Stimulated activated naive B cell treated with anti-CD40 and anti-IgM and Interleukin-4, amounts not matched to agents 10 μg/mL and 1 μg/mL and 100 μg/mL, for 72 hours (primary cell): ENCODE measurements at regions not wholly inside any gene's neighbourhood (a gene's known extent, or its start where the extent isn't known, plus 50 kb on each side); places are given as distances from the start of the nearest gene placed in this dataset.

Experiments used
- ATAC-seq, 2 donors: fragments of 150-1000 bp; cut with Tn5 transposase; replicated peaks; 2 replicates each; pipeline ENCODE4 v1.10.0; 2021; ENCODE audit warnings: moderate library complexity in 1 of 2
- DNase-seq: peaks from one replicate; pipeline ENCODE4 v3.0.0; 2021
- H3K27ac Mint-ChIP-seq: one replicate; pipeline ENCODE4 v1.8.0; 2022; ENCODE audit warnings: mild to moderate bottlenecking, mixed read lengths
- H3K27me3 Mint-ChIP-seq, 2 donors: one replicate each; pipeline ENCODE4 v1.8.0; 2022; ENCODE audit warnings: mixed read lengths in 2 of 2
- H3K36me3 Mint-ChIP-seq, 2 donors: one replicate each; pipeline ENCODE4 v1.8.0; 2022; ENCODE audit warnings: mixed read lengths in 2 of 2, mild to moderate bottlenecking in 1 of 2
- H3K4me1 Mint-ChIP-seq, 2 donors: one replicate each; pipeline ENCODE4 v1.8.0; 2022; ENCODE audit warnings: mixed read lengths in 2 of 2, mild to moderate bottlenecking in 1 of 2
- H3K4me3 Mint-ChIP-seq, 2 donors: one replicate each; pipeline ENCODE4 v1.8.0; 2022; ENCODE audit warnings: mild to moderate bottlenecking in 2 of 2, mixed read lengths in 2 of 2, moderate library complexity in 1 of 2
- H3K9me3 Mint-ChIP-seq, 2 donors: one replicate each; pipeline ENCODE4 v1.8.0; 2022; ENCODE audit warnings: mixed read lengths in 2 of 2, mild to moderate bottlenecking in 1 of 2

DNA sequence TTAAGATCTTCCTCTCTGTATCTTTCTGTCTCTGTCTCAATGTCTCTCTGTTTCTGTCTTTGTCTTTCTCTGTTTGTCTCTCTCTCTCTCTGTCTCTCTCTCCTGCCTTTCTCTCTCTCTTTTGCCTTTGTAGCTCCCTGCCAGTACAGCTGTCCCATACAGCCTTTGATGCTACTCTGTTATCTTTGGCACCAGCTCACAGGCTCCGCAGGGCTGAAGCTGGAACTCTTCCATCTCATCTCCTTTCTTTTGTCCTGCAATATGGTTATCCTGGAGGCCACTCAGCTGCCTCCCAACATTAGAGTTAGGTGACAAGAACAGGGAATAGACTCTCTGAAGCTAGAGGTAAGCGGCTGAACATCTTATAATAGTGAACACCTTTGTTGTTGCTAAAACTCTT, 354.3 kb upstream of the NEGR1 start:
- no peaks in the 10 kb centered on the region for H3K4me1 Mint-ChIP-seq
- no peak overlapping the region for H3K4me3 Mint-ChIP-seq
- no peaks in the 10 kb centered on the region for H3K9me3 Mint-ChIP-seq
- no peaks in the 10 kb centered on the region for H3K36me3 Mint-ChIP-seq
- H3K27ac Mint-ChIP-seq = no peak overlapping the region
- H3K27me3 Mint-ChIP-seq = no peaks in the 10 kb centered on the region
- ATAC-seq = no peak
- no peak for DNase-seq

GRCh38 chr1:72635719-72636118, 353.4 kb upstream of the NEGR1 start:
- ATAC-seq (no peak), DNase-seq (no peak)
- Mint-ChIP-seq H3K27me3 (no peaks in the 10 kb centered on the region), H3K4me1 (no peaks in the 10 kb centered on the region), H3K27ac (no peak overlapping the region), H3K9me3 (no peaks in the 10 kb centered on the region), H3K4me3 (no peak overlapping the region), H3K36me3 (no peaks in the 10 kb centered on the region)

- no peaks in the 10 kb centered on the region for H3K27me3 Mint-ChIP-seq
- H3K27ac Mint-ChIP-seq = no peak overlapping the region
- H3K9me3 Mint-ChIP-seq = no peaks in the 10 kb centered on the region
- DNase-seq (no peak), ATAC-seq (no peak)
- H3K4me1 Mint-ChIP-seq = no peaks in the 10 kb centered on the region
- no peak overlapping the region for H3K4me3 Mint-ChIP-seq
- no peaks in the 10 kb centered on the region for H3K36me3 Mint-ChIP-seq
Observed at GRCh38 chr1:72634946-72635345, 352.6 kb upstream of the NEGR1 start.

GRCh38 chr1:72631449-72631848, 349.1 kb upstream of the NEGR1 start:
- H3K27me3 Mint-ChIP-seq = no peaks in the 10 kb centered on the region

GRCh38 chr1:72623299-72623708, 341.0 kb upstream of the NEGR1 start:
- ATAC-seq = peak; percentile 74 to 79
- H3K4me3 Mint-ChIP-seq = peak overlapping the region; percentile 71 to 76
- H3K27ac Mint-ChIP-seq = no peak overlapping the region
- no peaks in the 10 kb centered on the region for H3K27me3 Mint-ChIP-seq
- H3K9me3 Mint-ChIP-seq = no peaks in the 10 kb centered on the region
- H3K36me3 Mint-ChIP-seq = no peaks in the 10 kb centered on the region
- no peak for DNase-seq
- H3K4me1 Mint-ChIP-seq = peaks cover 0 to 2% of the 10 kb centered on the region in 2 donors

More at GRCh38 chr1:72631449-72631848, 349.1 kb upstream of the NEGR1 start:
- H3K36me3 Mint-ChIP-seq = no peaks in the 10 kb centered on the region
- no peak overlapping the region for H3K4me3 Mint-ChIP-seq
- ATAC-seq (no peak), DNase-seq (no peak)
- no peaks in the 10 kb centered on the region for H3K9me3 Mint-ChIP-seq
- H3K27ac Mint-ChIP-seq = no peak overlapping the region
- no peaks in the 10 kb centered on the region for H3K4me1 Mint-ChIP-seq

DNA sequence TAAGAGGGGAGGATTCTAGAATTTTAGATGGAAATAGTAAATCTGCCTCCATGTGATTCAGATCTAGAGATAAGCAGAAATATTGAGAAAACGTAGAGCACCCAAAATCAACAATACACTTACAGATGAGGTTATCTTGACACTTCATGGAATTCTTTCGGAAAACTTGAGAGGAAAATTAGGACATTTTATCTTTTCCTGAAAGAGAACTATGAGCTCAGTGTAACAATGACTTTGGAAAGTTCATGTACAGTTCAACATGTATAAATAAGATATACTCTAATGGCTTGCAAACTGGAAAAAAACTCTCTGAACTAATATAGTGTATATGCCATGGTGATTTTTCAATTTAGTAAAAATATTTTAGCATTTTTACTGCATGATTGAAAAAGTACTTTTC, 338.1 kb upstream of the NEGR1 start:
- ATAC-seq = no peak
- H3K4me3 Mint-ChIP-seq = no peak overlapping the region
- H3K27ac Mint-ChIP-seq = no peak overlapping the region
- H3K4me1 Mint-ChIP-seq = peaks cover 0 to 2% of the 10 kb centered on the region in 2 donors
- no peaks in the 10 kb centered on the region for H3K27me3 Mint-ChIP-seq
- H3K36me3 Mint-ChIP-seq = no peaks in the 10 kb centered on the region
- DNase-seq = no peak
- H3K9me3 Mint-ChIP-seq = no peaks in the 10 kb centered on the region

GRCh38 chr1:72606216-72606810, 324.0 kb upstream of the NEGR1 start:
- H3K4me3 Mint-ChIP-seq = no peak overlapping the region
- DNase-seq (no peak), ATAC-seq (no peak)
- H3K27me3 Mint-ChIP-seq = no peaks in the 10 kb centered on the region
- no peaks in the 10 kb centered on the region for H3K4me1 Mint-ChIP-seq
- no peaks in the 10 kb centered on the region for H3K36me3 Mint-ChIP-seq
- H3K9me3 Mint-ChIP-seq = no peaks in the 10 kb centered on the region
- H3K27ac Mint-ChIP-seq = no peak overlapping the region

- DNase-seq (no peak), ATAC-seq (no peak)
- no peak overlapping the region for H3K27ac Mint-ChIP-seq
- H3K4me3 Mint-ChIP-seq = no peak overlapping the region
- H3K27me3 Mint-ChIP-seq = no peaks in the 10 kb centered on the region
- H3K9me3 Mint-ChIP-seq = no peaks in the 10 kb centered on the region
- no peaks in the 10 kb centered on the region for H3K4me1 Mint-ChIP-seq
- H3K36me3 Mint-ChIP-seq = no peaks in the 10 kb centered on the region
Observed at GRCh38 chr1:72601035-72601674, 318.8 kb upstream of the NEGR1 start.

DNA sequence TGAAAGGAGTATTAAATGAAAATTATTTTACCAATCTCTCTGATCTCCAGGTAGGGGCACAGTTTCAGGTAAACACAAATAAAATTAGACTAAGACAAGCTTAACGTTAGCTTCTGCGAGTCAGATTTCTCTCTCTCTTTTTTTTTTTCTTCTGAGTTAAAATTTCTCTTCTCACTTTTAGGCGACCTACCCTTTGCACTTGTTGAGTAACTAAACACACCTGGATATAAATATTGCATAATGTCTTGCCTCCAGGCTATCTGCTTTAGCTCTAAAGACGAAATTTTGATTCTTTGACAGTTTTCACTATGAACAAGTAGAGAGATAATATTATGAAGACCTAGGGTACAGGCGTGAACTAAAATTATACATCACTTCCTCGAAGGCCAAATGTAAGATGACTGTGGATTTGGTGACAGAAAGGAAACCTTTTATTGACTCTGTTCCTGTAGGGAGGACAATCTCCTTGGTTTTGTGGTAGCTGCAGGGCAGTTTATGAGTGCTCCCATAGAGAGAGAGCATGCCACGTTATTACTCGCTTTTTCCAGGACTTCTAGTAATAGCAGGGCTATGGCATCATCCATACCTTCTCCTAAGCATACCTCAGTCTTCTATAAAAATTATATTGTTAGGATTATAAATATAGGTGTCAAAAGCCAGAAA, 303.8 kb upstream of the NEGR1 start:
- DNase-seq (no peak), ATAC-seq (no peak)
- Mint-ChIP-seq H3K4me3 (no peak overlapping the region), H3K27me3 (no peaks in the 10 kb centered on the region), H3K27ac (no peak overlapping the region), H3K9me3 (no peaks in the 10 kb centered on the region), H3K4me1 (no peaks in the 10 kb centered on the region), H3K36me3 (no peaks in the 10 kb centered on the region)

DNA sequence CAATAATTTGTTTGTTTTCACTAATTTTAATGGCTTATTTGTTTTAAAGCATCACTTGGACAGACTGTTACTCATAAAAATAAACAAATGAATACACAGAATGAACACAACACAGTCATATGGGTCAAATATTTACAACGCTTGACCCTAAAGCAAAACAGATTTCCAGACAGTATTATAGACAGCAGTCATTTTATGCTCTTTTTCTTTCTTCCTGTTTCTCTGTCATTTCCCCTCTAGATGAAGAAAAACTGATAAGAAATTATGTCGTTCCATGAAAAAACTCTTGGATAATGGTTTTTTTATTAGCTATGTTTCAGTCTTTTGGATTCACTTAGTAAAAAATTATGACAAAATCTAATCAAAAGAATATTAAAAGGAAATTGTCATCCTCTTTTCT, 297.3 kb upstream of the NEGR1 start:
- Mint-ChIP-seq H3K9me3 (peaks cover 2 to 4% of the 10 kb centered on the region in 2 donors), H3K4me1 (no peaks in the 10 kb centered on the region), H3K4me3 (no peak overlapping the region), H3K27me3 (no peaks in the 10 kb centered on the region), H3K36me3 (no peaks in the 10 kb centered on the region), H3K27ac (no peak overlapping the region)
- DNase-seq (no peak), ATAC-seq (no peak)

DNA sequence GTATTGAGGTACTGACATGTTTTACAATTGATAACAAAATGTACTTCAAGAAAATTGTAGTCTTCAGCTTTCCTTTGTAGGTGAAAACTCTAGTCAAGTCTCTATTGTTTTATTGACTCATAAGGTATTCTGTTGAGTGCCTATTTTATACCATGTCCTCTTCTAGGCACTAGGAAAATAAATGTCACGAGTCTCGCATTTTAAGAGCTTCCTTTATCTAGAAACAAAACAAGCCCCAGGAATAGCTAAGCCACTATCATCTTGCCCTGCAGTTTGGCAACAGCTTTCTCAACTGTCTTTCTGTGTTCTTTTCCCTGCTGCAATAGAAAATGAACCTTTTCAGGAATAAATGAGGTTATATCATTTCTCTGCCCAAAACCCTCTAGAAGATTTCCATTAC, 288.5 kb upstream of the NEGR1 start:
- Mint-ChIP-seq H3K4me1 (no peaks in the 10 kb centered on the region), H3K27ac (no peak overlapping the region), H3K27me3 (no peaks in the 10 kb centered on the region), H3K9me3 (no peaks in the 10 kb centered on the region), H3K4me3 (no peak overlapping the region), H3K36me3 (no peaks in the 10 kb centered on the region)
- DNase-seq = no peak
- no peak for ATAC-seq

DNA sequence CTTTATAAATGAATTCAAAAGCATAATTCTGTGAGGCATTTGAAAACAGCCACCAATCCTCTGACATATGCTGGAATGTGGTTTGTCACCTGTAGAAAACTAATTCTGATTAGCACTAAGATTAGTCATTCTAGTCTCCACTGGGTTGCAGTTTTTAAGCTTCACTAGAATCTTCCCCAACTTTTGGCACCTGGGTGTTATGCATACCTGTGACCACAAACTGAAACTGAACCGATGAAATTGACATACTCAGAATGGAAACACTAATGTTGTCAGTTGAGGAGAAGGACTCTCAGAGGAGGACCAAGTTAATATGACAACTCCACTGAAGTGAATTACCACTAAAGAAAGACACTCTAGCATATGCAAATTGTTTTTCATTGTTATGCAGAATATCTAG, 285.8 kb upstream of the NEGR1 start:
- H3K27me3 Mint-ChIP-seq = no peaks in the 10 kb centered on the region
- no peaks in the 10 kb centered on the region for H3K9me3 Mint-ChIP-seq
- no peaks in the 10 kb centered on the region for H3K36me3 Mint-ChIP-seq
- ATAC-seq (peak; percentile 51 to 62), DNase-seq (no peak)
- H3K4me1 Mint-ChIP-seq = no peaks in the 10 kb centered on the region
- H3K4me3 Mint-ChIP-seq = no peak overlapping the region
- no peak overlapping the region for H3K27ac Mint-ChIP-seq

GRCh38 chr1:72567521-72567920, 285.2 kb upstream of the NEGR1 start:
- DNase-seq = no peak
- Mint-ChIP-seq H3K4me1 (no peaks in the 10 kb centered on the region), H3K36me3 (no peaks in the 10 kb centered on the region), H3K27me3 (no peaks in the 10 kb centered on the region), H3K27ac (no peak overlapping the region), H3K4me3 (no peak overlapping the region), H3K9me3 (no peaks in the 10 kb centered on the region)
- no peak for ATAC-seq

DNA sequence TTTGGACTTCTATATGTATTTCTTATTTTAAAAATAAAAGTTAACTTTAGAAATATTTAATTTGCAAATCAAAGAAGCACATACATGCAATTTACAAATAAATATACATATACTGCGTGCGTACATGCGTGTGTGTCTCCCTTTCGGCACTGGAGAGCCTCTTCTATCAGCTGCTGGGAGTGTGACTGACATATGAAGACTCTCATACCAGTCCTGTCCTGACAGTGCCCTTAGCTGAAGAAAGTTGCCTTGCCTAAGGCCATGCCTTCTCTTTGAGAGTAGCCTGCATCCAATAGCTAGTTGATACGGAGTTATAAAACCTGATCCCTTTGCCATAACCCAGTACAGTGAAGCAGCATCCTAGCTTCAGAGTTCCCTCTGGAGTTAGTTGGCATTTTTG, 282.4 kb upstream of the NEGR1 start:
- ATAC-seq (no peak), DNase-seq (no peak)
- H3K9me3 Mint-ChIP-seq = no peaks in the 10 kb centered on the region
- H3K27ac Mint-ChIP-seq = no peak overlapping the region
- H3K4me1 Mint-ChIP-seq = no peaks in the 10 kb centered on the region
- H3K36me3 Mint-ChIP-seq = no peaks in the 10 kb centered on the region
- no peak overlapping the region for H3K4me3 Mint-ChIP-seq
- H3K27me3 Mint-ChIP-seq = no peaks in the 10 kb centered on the region

GRCh38 chr1:72557446-72558049, 275.2 kb upstream of the NEGR1 start:
- Mint-ChIP-seq H3K27me3 (no peaks in the 10 kb centered on the region), H3K9me3 (no peaks in the 10 kb centered on the region), H3K36me3 (no peaks in the 10 kb centered on the region), H3K4me3 (no peak overlapping the region), H3K27ac (no peak overlapping the region), H3K4me1 (no peaks in the 10 kb centered on the region)
- DNase-seq (no peak), ATAC-seq (no peak)
